ENCODE measurements at regions not wholly inside any gene's neighbourhood (a gene's known extent, or its start where the extent isn't known, plus 50 kb on each side); places are given as distances from the start of the nearest gene placed in this dataset.

- TF ChIP-seq CTCF (IDR thresholded peaks at IDR 0.05; ENCODE audit: insufficient read depth, low read depth, low read length), result no peak
- no peak for TF ChIP-seq EZH2 (IDR thresholded peaks at IDR 0.05; ENCODE audit: insufficient read depth, low read length)
- no peak overlapping the region for H3K9ac ChIP-seq (ENCODE audit: low read length)
Measured at GRCh38 chr13:40502236-40502635, 164.2 kb downstream of the FOXO1 start.

GRCh38 chr13:40503011-40503410 lies 163.4 kb downstream of the FOXO1 start:
- DNase-seq (ENCODE audit: low read depth) (peak; percentile 24), FAIRE-seq (no peak)
- Histone ChIP-seq H3K4me2 (ENCODE audit: low read length) (peak overlapping the region; percentile 70), H3K9me3 (ENCODE audit: insufficient read depth, low read depth, low read length) (no peaks in the 10 kb centered on the region), H3K4me1 (ENCODE audit: insufficient read depth, low read length) (peaks cover 19% of the 10 kb centered on the region), H2AFZ (ENCODE audit: low read depth, low read length) (no peak overlapping the region), H4K20me1 (ENCODE audit: insufficient read depth, low read length) (no peaks in the 10 kb centered on the region), H3K79me2 (ENCODE audit: insufficient read depth, low read length) (no peaks in the 10 kb centered on the region), H3K4me3 (ENCODE audit: insufficient read depth, low read depth, low read length) (no peak overlapping the region), H3K27ac (ENCODE audit: low read depth, low read length) (peak overlapping the region; percentile 91), H3K36me3 (ENCODE audit: insufficient read depth, low read length) (no peaks in the 10 kb centered on the region), H3K9ac (ENCODE audit: low read length) (peak overlapping the region; percentile 40), H3K27me3 (ENCODE audit: insufficient read depth, low read length) (no peaks in the 10 kb centered on the region)
- TF ChIP-seq CTCF (IDR thresholded peaks at IDR 0.05; ENCODE audit: insufficient read depth, low read depth, low read length) (no peak), EZH2 (IDR thresholded peaks at IDR 0.05; ENCODE audit: insufficient read depth, low read length) (no peak)
- Mint-ChIP-seq H3K9me3 (ENCODE audit: unreplicated experiment) (no peaks in the 10 kb centered on the region), H3K4me3 (ENCODE audit: unreplicated experiment) (no peak overlapping the region), H3K36me3 (ENCODE audit: low read depth, unreplicated experiment) (no peaks in the 10 kb centered on the region), H3K27me3 (ENCODE audit: low read depth, unreplicated experiment) (no peaks in the 10 kb centered on the region), H3K4me1 (ENCODE audit: low read depth, unreplicated experiment) (peaks cover 31% of the 10 kb centered on the region), H3K27ac (ENCODE audit: unreplicated experiment) (no peak overlapping the region)

More at GRCh38 chr13:40502236-40502635, 164.2 kb downstream of the FOXO1 start:
- no peaks in the 10 kb centered on the region for H3K27me3 Mint-ChIP-seq (ENCODE audit: low read depth, unreplicated experiment)
- Histone ChIP-seq H2AFZ (ENCODE audit: low read depth, low read length) (no peak overlapping the region), H3K27me3 (ENCODE audit: insufficient read depth, low read length) (no peaks in the 10 kb centered on the region), H3K9me3 (ENCODE audit: insufficient read depth, low read depth, low read length) (no peaks in the 10 kb centered on the region), H3K79me2 (ENCODE audit: insufficient read depth, low read length) (no peaks in the 10 kb centered on the region), H3K4me2 (ENCODE audit: low read length) (no peak overlapping the region), H4K20me1 (ENCODE audit: insufficient read depth, low read length) (no peaks in the 10 kb centered on the region), H3K27ac (ENCODE audit: low read depth, low read length) (no peak overlapping the region), H3K4me1 (ENCODE audit: insufficient read depth, low read length) (peaks cover 19% of the 10 kb centered on the region), H3K36me3 (ENCODE audit: insufficient read depth, low read length) (no peaks in the 10 kb centered on the region), H3K4me3 (ENCODE audit: insufficient read depth, low read depth, low read length) (no peak overlapping the region)
- DNase-seq (ENCODE audit: low read depth), result peak; percentile 53
- FAIRE-seq, result no peak
- H3K27ac Mint-ChIP-seq (ENCODE audit: unreplicated experiment), result no peak overlapping the region
- H3K4me3 Mint-ChIP-seq (ENCODE audit: unreplicated experiment), result no peak overlapping the region
- H3K36me3 Mint-ChIP-seq (ENCODE audit: low read depth, unreplicated experiment), result no peaks in the 10 kb centered on the region
- no peaks in the 10 kb centered on the region for H3K9me3 Mint-ChIP-seq (ENCODE audit: unreplicated experiment)
- H3K4me1 Mint-ChIP-seq (ENCODE audit: low read depth, unreplicated experiment), result peaks cover 29% of the 10 kb centered on the region

- peak; percentile 88 for FAIRE-seq
- Histone ChIP-seq H3K4me3 (ENCODE audit: insufficient read depth, low read depth, low read length) (no peak overlapping the region), H3K4me1 (ENCODE audit: insufficient read depth, low read length) (peaks cover 19% of the 10 kb centered on the region), H3K9me3 (ENCODE audit: insufficient read depth, low read depth, low read length) (no peaks in the 10 kb centered on the region), H3K27me3 (ENCODE audit: insufficient read depth, low read length) (no peaks in the 10 kb centered on the region), H4K20me1 (ENCODE audit: insufficient read depth, low read length) (no peaks in the 10 kb centered on the region), H2AFZ (ENCODE audit: low read depth, low read length) (no peak overlapping the region), H3K27ac (ENCODE audit: low read depth, low read length) (peak overlapping the region; percentile 91), H3K9ac (ENCODE audit: low read length) (peak overlapping the region; percentile 64), H3K79me2 (ENCODE audit: insufficient read depth, low read length) (no peaks in the 10 kb centered on the region), H3K4me2 (ENCODE audit: low read length) (peak overlapping the region; percentile 70), H3K36me3 (ENCODE audit: insufficient read depth, low read length) (no peaks in the 10 kb centered on the region)
- Mint-ChIP-seq H3K9me3 (ENCODE audit: unreplicated experiment) (no peaks in the 10 kb centered on the region), H3K27me3 (ENCODE audit: low read depth, unreplicated experiment) (no peaks in the 10 kb centered on the region), H3K4me1 (ENCODE audit: low read depth, unreplicated experiment) (peaks cover 34% of the 10 kb centered on the region), H3K36me3 (ENCODE audit: low read depth, unreplicated experiment) (no peaks in the 10 kb centered on the region), H3K4me3 (ENCODE audit: unreplicated experiment) (peak overlapping the region; percentile 70), H3K27ac (ENCODE audit: unreplicated experiment) (peak overlapping the region; percentile 99)
- TF ChIP-seq CTCF (IDR thresholded peaks at IDR 0.05; ENCODE audit: insufficient read depth, low read depth, low read length) (no peak), EZH2 (IDR thresholded peaks at IDR 0.05; ENCODE audit: insufficient read depth, low read length) (no peak)
- peak; percentile 99 for DNase-seq (ENCODE audit: low read depth)
Measured at GRCh38 chr13:40503966-40504591, 162.4 kb downstream of the FOXO1 start.

Data from astrocyte (in vitro differentiated cells and primary cell).